ENCODE measurements at regions not wholly inside any gene's neighbourhood (a gene's known extent, or its start where the extent isn't known, plus 50 kb on each side); places are given as distances from the start of the nearest gene placed in this dataset.
"Not testable (repeated sequence)": the region's sequence is repeated elsewhere in the genome, so short reads cannot be mapped to it uniquely, and the experiment has no call there.

DNA sequence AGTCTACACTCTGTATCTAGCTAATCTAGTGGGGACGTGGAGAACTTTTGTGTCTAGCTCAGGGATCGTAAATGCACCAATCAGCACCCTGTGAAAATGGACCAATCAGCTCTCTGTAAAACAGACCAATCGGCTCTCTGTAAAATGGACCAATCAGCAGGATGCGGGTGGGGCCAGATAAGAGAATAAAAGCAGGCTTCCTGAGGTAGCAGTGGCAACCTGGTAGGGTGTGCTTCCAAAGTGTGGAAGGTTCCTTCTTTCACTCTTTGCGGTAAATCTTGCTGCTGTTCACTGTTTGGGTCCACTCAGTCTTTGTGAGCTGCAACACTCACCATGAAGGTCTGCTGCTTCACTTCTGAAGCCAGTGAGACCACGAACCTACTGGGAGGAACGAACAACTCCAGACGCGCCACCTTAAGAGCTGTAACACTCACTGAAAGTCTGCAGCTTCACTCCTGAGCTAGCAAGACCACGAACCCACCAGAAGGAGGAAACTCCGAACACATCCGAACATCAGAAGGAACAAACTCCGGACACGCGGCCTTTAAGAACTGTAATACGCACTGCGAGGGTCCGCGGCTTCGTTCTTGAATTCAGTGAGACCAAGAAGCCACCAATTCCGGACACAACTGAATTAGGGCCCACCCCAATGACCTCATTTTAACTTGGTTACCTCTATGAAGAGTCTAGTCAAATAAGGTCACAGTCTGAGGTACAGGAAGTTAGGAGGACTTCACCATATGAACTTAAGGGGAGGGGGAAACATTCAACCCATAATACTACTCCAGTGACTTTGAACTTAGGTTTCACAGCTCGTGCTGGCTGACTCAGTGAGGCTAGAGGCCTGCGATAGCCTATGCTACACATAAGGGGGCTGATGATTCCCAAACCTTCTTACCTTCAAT is 59.8 kb upstream of the LPGAT1 start:
- H3K27ac ChIP-seq (ENCODE audit: low read depth, low read length); DNase-seq (ENCODE audit: low read depth in 4 of 6, low spot score in 6 of 6); H3K36me3 ChIP-seq (ENCODE audit: control insufficient read depth, insufficient read depth, low read length); H3K4me1 ChIP-seq (ENCODE audit: control insufficient read depth, insufficient read depth, low read length); H3K27me3 ChIP-seq (ENCODE audit: control insufficient read depth, insufficient read depth, low read length); H3K9me3 ChIP-seq (ENCODE audit: control insufficient read depth, insufficient read depth, low read length); H3K4me3 ChIP-seq (ENCODE audit: low read depth, low read length): not testable (repeated sequence)
- 95% methylated on average over 18 of the region's 23 CpGs for WGBS (ENCODE audit: insufficient coverage)

DNA sequence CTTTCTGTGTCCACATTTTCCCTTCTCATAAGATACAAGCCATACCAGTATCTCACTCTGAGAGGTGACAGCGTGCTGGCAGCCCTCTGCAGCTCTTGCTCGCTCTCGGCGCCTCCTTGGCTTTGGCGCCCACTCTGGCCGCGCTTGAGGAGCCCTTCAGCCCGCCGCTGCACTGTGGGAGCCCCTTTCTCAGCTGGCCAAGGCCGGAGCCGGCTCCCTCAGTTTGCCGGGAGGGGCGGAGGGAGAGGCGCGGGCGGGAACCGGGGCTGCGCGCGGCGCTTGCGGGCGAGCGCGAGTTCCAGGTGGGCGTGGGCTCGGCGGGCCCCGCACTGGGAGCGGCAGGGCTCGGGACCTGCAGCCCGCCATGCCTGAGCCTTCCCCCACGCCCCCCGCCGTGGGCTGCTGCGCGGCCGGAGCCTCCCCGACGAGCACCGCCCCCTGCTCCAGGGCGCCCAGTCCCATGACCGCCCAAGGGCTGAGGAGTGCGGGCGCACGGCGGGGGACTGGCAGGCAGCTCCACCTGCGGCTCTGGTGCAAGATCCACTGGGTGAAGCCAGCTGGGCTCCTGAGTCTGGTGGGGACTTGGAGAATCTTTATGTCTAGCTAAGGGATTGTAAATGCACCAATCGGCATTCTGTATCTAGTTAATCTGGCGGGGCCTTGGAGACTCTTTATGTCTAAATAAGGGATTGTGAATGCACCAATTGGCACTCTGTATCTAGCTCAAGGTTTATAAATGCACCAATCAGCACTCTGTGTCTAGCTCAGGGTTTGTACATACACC is 58.9 kb upstream of the LPGAT1 start:
- peak in 1 of 6 donors; percentile 15 for DNase-seq (ENCODE audit: low read depth in 4 of 6, low spot score in 6 of 6)
- WGBS (ENCODE audit: insufficient coverage): 67% methylated on average over 48 of the region's 50 CpGs
- not testable (repeated sequence) for H3K4me3 ChIP-seq (ENCODE audit: low read depth, low read length); H3K36me3 ChIP-seq (ENCODE audit: control insufficient read depth, insufficient read depth, low read length); H3K27me3 ChIP-seq (ENCODE audit: control insufficient read depth, insufficient read depth, low read length); H3K27ac ChIP-seq (ENCODE audit: low read depth, low read length); H3K4me1 ChIP-seq (ENCODE audit: control insufficient read depth, insufficient read depth, low read length); H3K9me3 ChIP-seq (ENCODE audit: control insufficient read depth, insufficient read depth, low read length)

DNA sequence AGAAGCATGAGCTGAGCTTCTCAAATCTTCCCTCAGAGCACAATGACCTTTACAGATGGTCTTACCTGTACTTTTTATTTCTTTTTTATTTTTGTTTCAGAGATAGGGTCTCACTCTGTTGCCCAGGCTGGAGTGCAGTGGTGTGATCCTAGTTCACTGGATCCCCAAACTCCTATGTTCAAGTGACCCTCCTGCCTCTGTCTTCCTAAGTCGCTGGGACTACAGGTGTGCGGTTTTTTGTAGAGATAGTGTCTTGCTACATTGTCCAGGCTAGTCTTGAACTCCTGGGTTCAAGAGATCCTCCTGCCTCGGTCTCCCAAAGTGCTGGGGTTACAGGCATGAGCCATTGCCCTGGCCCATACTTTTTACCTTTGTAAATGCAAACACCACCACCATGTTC is 56.0 kb upstream of the LPGAT1 start:
- H3K27me3 ChIP-seq (ENCODE audit: control insufficient read depth, insufficient read depth, low read length): no peaks in the 10 kb centered on the region
- no peak for DNase-seq (ENCODE audit: low read depth in 4 of 6, low spot score in 6 of 6)
- peaks cover 2% of the 10 kb centered on the region for H3K9me3 ChIP-seq (ENCODE audit: control insufficient read depth, insufficient read depth, low read length)
- WGBS (ENCODE audit: insufficient coverage): 90% methylated on average over 3 of the region's 3 CpGs
- no peaks in the 10 kb centered on the region for H3K4me1 ChIP-seq (ENCODE audit: control insufficient read depth, insufficient read depth, low read length)
- no peaks in the 10 kb centered on the region for H3K36me3 ChIP-seq (ENCODE audit: control insufficient read depth, insufficient read depth, low read length)
- H3K27ac ChIP-seq (ENCODE audit: low read depth, low read length): no peak overlapping the region
- no peak overlapping the region for H3K4me3 ChIP-seq (ENCODE audit: low read depth, low read length)

DNA sequence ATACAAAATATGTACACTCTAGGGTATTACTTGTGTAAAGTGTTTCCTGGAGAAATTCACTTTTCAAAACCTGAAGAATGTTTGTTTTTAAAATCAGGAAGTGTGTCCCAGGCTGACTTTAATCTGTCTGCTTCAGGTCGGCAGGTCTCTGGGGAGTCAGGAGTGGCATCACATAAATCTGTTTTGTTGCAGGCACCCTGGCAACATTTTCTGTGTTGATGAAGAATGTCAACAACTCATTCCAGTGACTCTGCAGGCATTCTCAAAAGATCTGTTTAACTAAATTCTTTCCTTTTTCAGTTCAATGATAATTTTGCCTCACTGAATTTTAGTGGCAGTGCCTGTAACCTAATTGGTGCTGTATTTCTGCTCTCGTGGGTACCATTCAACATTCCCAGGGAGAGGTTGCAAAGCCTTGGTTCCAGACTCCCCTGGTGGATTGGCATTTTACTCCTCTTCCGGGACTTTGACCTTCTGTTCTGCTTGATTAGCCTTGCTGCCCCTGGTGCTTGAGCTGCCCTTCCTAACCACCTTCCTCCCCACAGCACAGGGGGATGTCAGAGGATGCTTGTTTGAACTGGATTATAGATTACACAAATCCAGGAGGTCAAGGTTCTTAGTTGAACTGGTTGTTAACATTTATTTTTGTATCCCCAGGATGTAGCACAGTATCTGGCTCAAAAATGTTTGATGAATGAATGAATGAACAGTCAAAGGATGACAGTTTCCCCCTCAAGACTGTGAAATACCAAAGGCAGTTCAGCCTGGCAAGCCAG is 55.4 kb upstream of the LPGAT1 start:
- WGBS (ENCODE audit: insufficient coverage): 40% methylated on average over 1 of the region's 3 CpGs
- peaks cover 2% of the 10 kb centered on the region for H3K9me3 ChIP-seq (ENCODE audit: control insufficient read depth, insufficient read depth, low read length)
- peak in 2 of 6 donors; percentile 12 to 27 for DNase-seq (ENCODE audit: low read depth in 4 of 6, low spot score in 6 of 6)
- H3K4me1 ChIP-seq (ENCODE audit: control insufficient read depth, insufficient read depth, low read length): no peaks in the 10 kb centered on the region
- H3K36me3 ChIP-seq (ENCODE audit: control insufficient read depth, insufficient read depth, low read length): no peaks in the 10 kb centered on the region
- H3K27ac ChIP-seq (ENCODE audit: low read depth, low read length): no peak overlapping the region
- no peak overlapping the region for H3K4me3 ChIP-seq (ENCODE audit: low read depth, low read length)
- H3K27me3 ChIP-seq (ENCODE audit: control insufficient read depth, insufficient read depth, low read length): no peaks in the 10 kb centered on the region

DNA sequence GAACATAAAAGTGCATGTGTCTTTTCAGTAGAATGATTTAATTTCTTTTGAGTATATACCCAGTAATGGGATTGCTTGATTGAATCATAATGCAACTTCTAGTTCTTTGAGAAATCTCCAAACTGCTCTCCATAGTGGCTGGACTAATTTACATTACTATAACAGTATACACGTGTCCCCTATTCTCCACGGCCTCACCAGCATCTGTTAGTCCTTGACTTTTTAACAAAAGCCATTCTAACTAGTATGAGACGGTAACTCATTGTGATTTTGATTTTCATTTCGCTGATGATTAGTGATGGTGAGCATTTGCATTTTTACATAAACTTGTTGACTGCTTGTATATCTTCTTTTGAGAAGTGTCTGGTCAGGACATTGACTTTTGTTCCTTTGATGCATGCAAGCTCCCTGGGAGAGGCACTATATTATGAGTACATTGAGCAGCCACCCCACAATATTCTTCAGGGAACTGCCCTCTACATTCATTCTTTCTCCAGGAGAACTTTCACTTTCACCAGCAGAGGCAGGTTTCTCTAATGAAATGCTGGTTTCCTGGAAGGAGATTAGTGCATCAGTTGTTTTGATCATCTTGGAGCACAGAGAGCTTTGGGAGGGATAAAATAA is 51.9 kb upstream of the LPGAT1 start:
- no peak for DNase-seq (ENCODE audit: low read depth in 4 of 6, low spot score in 6 of 6)
- Histone ChIP-seq H3K4me3 (ENCODE audit: low read depth, low read length) (no peak overlapping the region), H3K27me3 (ENCODE audit: control insufficient read depth, insufficient read depth, low read length) (no peaks in the 10 kb centered on the region), H3K9me3 (ENCODE audit: control insufficient read depth, insufficient read depth, low read length) (peaks cover 2% of the 10 kb centered on the region), H3K36me3 (ENCODE audit: control insufficient read depth, insufficient read depth, low read length) (no peaks in the 10 kb centered on the region), H3K27ac (ENCODE audit: low read depth, low read length) (no peak overlapping the region), H3K4me1 (ENCODE audit: control insufficient read depth, insufficient read depth, low read length) (no peaks in the 10 kb centered on the region)
- no CpG with 5 or more reads among the region's 4 CpGs for WGBS (ENCODE audit: insufficient coverage)
